ENCODE measurements at regions not wholly inside any gene's neighbourhood (a gene's known extent, or its start where the extent isn't known, plus 50 kb on each side); places are given as distances from the start of the nearest gene placed in this dataset.

GRCh38 chr9:14961372-14962068, 51.3 kb upstream of the FREM1 start:
- no peak for DNase-seq

GRCh38 chr9:14960881-14961280, 50.7 kb upstream of the FREM1 start:
- no peak for DNase-seq

Data from NCI-H524 (cell line).